ENCODE measurements at regions not wholly inside any gene's neighbourhood (a gene's known extent, or its start where the extent isn't known, plus 50 kb on each side); places are given as distances from the start of the nearest gene placed in this dataset.

DNA sequence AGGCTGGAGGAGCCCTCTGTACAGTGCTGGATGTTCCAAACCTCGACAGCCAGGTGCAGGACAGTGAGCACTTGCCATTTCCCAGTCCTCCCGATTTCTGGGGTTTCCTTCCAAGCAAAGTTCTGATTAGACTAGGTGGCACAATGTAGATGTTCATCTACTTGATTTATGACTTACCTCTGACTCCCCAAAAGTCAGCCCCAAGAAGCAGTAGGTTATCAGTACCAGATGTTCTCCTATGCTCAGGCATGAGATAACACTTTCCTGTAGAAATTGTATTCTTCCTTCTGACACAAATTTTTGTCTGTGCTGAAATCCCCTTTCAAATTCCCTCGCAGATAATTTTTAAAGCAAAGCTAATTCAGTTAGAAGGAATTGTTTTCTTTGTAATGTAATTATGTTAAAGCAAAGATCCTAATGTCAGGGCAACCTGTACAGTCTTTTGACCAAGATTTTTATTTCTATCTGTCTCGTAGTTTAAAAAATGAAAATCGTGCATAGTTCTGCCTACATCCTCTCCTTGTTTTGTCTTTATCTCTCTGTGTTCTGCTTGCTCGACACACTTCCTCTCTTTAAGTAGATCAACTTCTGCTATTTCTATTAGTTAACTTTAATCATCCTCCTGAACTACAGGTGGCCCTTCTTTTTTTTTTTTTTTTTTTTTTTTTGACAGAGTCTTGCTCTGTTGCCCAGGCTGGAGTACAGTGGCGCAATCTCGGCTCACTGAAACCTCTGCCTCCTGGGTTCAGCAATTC lies 102.4 kb upstream of the PJA2 start:
- no peak overlapping the region for H3K4me3 Mint-ChIP-seq
- no peaks in the 10 kb centered on the region for H3K36me3 Mint-ChIP-seq (ENCODE audit: low read depth)
- H3K4me1 Mint-ChIP-seq (ENCODE audit: low read depth), result no peaks in the 10 kb centered on the region
- no peaks in the 10 kb centered on the region for H3K9me3 Mint-ChIP-seq
- H3K27ac Mint-ChIP-seq, result no peak overlapping the region
- intact Hi-C loops (cut with micrococcal nuclease), result no loop called here
- no peaks in the 10 kb centered on the region for H3K27me3 Mint-ChIP-seq (ENCODE audit: insufficient read depth)
- no peak for DNase-seq (ENCODE audit: low spot score)

DNA sequence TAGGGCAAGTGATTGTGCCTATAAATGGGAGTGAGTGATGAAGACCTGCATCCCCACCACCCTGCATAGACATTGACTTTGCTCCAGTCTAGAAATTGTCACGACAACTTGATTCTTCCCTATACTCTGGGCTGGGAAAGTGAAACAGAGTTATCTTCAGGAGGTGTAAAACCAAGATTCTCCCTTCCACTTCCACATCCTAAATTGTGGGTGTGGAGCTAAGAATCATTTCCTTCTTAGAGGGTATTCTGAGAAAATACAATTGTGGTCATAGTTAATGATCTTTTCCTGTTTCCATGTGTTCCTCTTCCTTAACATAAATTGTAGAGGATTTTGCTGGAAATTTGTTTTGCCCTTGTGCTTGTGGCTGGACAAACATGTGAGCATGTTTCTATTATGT lies 96.8 kb upstream of the PJA2 start:
- H3K36me3 Mint-ChIP-seq (ENCODE audit: low read depth), result no peaks in the 10 kb centered on the region
- no peaks in the 10 kb centered on the region for H3K9me3 Mint-ChIP-seq
- intact Hi-C loops (cut with micrococcal nuclease), result no loop called here
- DNase-seq (ENCODE audit: low spot score), result no peak
- H3K4me3 Mint-ChIP-seq, result no peak overlapping the region
- no peak overlapping the region for H3K27ac Mint-ChIP-seq
- no peaks in the 10 kb centered on the region for H3K27me3 Mint-ChIP-seq (ENCODE audit: insufficient read depth)
- no peaks in the 10 kb centered on the region for H3K4me1 Mint-ChIP-seq (ENCODE audit: low read depth)

DNA sequence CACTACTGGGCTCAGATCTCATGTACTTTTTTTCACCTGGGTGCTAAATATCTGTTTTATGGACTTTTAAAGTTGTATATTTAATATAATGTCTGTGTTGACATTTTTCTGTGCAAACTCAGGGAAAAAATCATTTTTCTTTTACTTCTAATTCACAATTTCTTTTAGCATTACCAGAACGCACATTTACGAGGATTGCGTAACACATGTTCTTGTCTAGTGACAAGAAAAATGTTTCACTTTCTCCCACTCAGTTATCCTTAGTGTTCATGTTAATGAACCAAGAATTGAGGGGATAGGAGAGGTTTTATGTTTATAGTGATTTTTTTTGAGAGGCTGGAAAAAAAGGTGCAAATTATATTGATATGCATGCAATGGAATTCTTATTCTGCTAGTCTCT lies 86.3 kb upstream of the PJA2 start:
- Mint-ChIP-seq H3K4me3 (no peak overlapping the region), H3K9me3 (no peaks in the 10 kb centered on the region), H3K27ac (no peak overlapping the region), H3K4me1 (ENCODE audit: low read depth) (no peaks in the 10 kb centered on the region), H3K27me3 (ENCODE audit: insufficient read depth) (peaks cover 7% of the 10 kb centered on the region), H3K36me3 (ENCODE audit: low read depth) (no peaks in the 10 kb centered on the region)
- DNase-seq (ENCODE audit: low spot score), result no peak
- intact Hi-C loops (cut with micrococcal nuclease), result no loop called here

DNA sequence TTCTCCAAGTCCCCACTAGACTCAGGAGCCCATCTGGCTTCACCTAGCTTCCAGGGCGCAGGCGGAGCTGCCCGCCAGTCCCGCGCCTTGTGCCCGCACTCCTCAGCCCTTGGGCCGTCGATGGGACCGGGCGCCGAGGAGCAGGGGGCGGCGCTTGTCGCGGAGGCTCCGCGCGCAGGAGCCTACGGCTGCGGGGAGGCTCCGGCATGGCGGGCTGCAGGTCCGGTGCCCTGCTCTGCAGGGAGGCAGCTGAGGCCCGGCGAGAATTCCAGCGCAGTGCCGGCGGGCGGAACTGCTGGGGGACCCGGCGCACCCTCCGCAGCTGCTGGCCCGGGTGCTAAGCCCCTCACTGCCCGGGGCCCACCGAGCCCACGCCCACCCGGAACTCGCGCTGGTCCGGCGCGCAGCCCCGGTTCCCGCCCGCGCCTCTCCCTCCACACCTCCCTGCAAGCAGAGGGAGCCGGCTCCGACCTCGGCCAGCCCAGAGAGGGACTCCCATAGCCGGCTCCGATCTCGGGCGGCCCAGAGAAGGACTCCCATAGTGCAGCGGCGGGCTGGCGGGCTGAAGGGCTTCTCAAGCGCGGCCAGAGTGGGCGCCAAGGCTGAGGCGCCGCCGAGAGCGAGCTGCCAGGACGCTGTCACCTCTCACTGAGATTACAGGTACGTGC lies 78.1 kb upstream of the PJA2 start:
- no peaks in the 10 kb centered on the region for H3K4me1 Mint-ChIP-seq (ENCODE audit: low read depth)
- no peaks in the 10 kb centered on the region for H3K36me3 Mint-ChIP-seq (ENCODE audit: low read depth)
- peaks cover 12% of the 10 kb centered on the region for H3K27me3 Mint-ChIP-seq (ENCODE audit: insufficient read depth)
- H3K9me3 Mint-ChIP-seq, result no peaks in the 10 kb centered on the region
- DNase-seq (ENCODE audit: low spot score), result no peak
- no peak overlapping the region for H3K27ac Mint-ChIP-seq
- H3K4me3 Mint-ChIP-seq, result no peak overlapping the region
- intact Hi-C loops (cut with micrococcal nuclease), result no loop called here

DNA sequence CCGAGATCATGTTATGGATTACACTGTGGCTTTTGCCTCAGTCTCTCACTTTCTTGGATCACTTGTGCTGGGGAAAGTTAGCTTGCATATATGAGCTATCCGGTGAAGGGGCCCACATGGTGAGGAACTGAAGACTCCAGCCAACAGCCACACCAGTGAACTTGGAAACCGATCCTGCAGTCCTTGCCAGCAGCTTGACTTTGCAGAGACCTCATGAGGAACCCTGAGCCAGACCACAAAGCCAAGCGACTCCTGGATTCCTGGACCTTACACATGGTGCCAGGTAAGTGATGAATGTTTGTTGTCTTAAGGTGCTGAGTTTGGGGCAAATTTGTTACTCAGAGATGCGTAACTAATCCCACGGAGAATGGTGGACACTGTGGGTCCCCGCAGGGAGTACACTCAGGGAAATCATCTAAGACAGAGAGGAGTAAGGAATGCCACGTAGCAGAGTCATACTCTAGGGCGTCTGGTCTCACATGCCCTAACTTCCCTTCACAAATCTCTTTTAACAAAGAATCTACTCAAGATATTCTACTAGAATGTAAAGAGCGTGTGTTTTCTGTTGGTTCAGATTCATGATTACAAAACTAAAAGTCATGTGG lies 76.5 kb upstream of the PJA2 start:
- H3K4me3 Mint-ChIP-seq, result no peak overlapping the region
- no peak for DNase-seq (ENCODE audit: low spot score)
- no peaks in the 10 kb centered on the region for H3K9me3 Mint-ChIP-seq
- no peak overlapping the region for H3K27ac Mint-ChIP-seq
- no peaks in the 10 kb centered on the region for H3K4me1 Mint-ChIP-seq (ENCODE audit: low read depth)
- peaks cover 12% of the 10 kb centered on the region for H3K27me3 Mint-ChIP-seq (ENCODE audit: insufficient read depth)
- intact Hi-C loops (cut with micrococcal nuclease), result no loop called here
- H3K36me3 Mint-ChIP-seq (ENCODE audit: low read depth), result no peaks in the 10 kb centered on the region

GRCh38 chr5:109485030-109485429 lies 75.3 kb upstream of the PJA2 start:
- no peak for DNase-seq (ENCODE audit: low spot score)
- Mint-ChIP-seq H3K27me3 (ENCODE audit: insufficient read depth) (peaks cover 7% of the 10 kb centered on the region), H3K27ac (no peak overlapping the region), H3K4me1 (ENCODE audit: low read depth) (no peaks in the 10 kb centered on the region), H3K9me3 (no peaks in the 10 kb centered on the region), H3K36me3 (ENCODE audit: low read depth) (no peaks in the 10 kb centered on the region), H3K4me3 (no peak overlapping the region)
- intact Hi-C loops (cut with micrococcal nuclease), result no loop called here

DNA sequence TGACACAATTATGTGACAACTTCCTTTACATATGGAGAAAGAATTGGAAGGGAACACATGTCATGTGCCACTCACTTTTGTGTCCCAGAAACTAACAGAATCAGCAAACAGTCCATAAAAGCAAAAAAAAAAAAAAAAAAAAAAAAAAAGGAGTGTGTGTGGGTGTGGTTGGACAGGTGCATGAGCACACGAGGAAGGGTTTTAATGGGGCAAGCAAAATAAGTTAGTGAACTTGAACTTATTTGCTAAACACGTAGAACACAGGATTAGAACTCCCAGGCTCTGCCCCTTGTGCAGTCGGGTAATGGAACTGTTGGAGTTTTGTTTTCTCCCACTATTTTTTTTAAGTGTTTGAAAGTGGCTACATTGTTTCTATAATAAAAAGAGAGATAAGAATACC lies 74.8 kb upstream of the PJA2 start:
- no peak for DNase-seq (ENCODE audit: low spot score)
- no peaks in the 10 kb centered on the region for H3K9me3 Mint-ChIP-seq
- intact Hi-C loops (cut with micrococcal nuclease), result no loop called here
- H3K4me3 Mint-ChIP-seq, result no peak overlapping the region
- H3K36me3 Mint-ChIP-seq (ENCODE audit: low read depth), result no peaks in the 10 kb centered on the region
- no peak overlapping the region for H3K27ac Mint-ChIP-seq
- no peaks in the 10 kb centered on the region for H3K4me1 Mint-ChIP-seq (ENCODE audit: low read depth)
- peaks cover 4% of the 10 kb centered on the region for H3K27me3 Mint-ChIP-seq (ENCODE audit: insufficient read depth)

- Mint-ChIP-seq H3K27ac (no peak overlapping the region), H3K9me3 (no peaks in the 10 kb centered on the region), H3K4me1 (ENCODE audit: low read depth) (no peaks in the 10 kb centered on the region), H3K27me3 (ENCODE audit: insufficient read depth) (peaks cover 4% of the 10 kb centered on the region), H3K36me3 (ENCODE audit: low read depth) (no peaks in the 10 kb centered on the region), H3K4me3 (no peak overlapping the region)
- intact Hi-C loops (cut with micrococcal nuclease), result no loop called here
- DNase-seq (ENCODE audit: low spot score), result no peak
Measured at GRCh38 chr5:109483395-109483971, 73.7 kb upstream of the PJA2 start.

- Mint-ChIP-seq H3K9me3 (no peaks in the 10 kb centered on the region), H3K27me3 (ENCODE audit: insufficient read depth) (peaks cover 3% of the 10 kb centered on the region), H3K27ac (no peak overlapping the region), H3K36me3 (ENCODE audit: low read depth) (no peaks in the 10 kb centered on the region), H3K4me1 (ENCODE audit: low read depth) (no peaks in the 10 kb centered on the region), H3K4me3 (no peak overlapping the region)
- intact Hi-C loops (cut with micrococcal nuclease), result no loop called here
- no peak for DNase-seq (ENCODE audit: low spot score)
Measured at GRCh38 chr5:109482748-109483147, 73.0 kb upstream of the PJA2 start.

DNA sequence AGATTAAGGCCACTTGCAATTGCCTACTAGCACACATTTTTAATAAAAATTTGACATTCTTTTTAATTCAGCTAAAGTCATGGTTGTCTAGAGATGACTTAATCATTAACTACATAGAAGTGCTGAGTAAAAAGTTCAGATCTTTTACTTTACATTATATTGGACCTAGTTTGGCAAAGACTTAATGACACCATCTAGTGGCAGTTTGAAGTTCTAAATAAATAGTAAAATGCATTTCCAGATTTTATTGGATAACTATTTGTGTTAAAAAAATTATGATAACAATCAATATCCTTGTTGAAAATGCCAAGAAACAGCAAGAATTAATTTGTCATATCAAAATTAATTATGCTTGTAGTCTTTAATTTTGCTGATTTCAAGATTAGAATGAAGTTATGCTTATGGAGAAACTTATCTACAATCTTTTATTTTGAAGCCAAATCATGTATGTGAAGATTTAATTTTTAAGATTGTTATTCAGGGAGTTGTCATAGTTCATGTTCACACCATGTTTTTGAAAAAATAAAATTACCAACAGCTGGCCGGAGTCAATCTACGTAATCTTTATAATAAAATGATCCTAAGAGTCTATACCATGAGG lies 69.6 kb upstream of the PJA2 start:
- H3K4me1 Mint-ChIP-seq (ENCODE audit: low read depth), result no peaks in the 10 kb centered on the region
- DNase-seq (ENCODE audit: low spot score), result no peak
- intact Hi-C loops (cut with micrococcal nuclease), result loop anchor here (1.0 to 5.0 kb wide), 3 partner anchors 798 to 957 kb away; no protein-coding TSS in a partner anchor
- H3K27ac Mint-ChIP-seq, result no peak overlapping the region
- no peaks in the 10 kb centered on the region for H3K9me3 Mint-ChIP-seq
- no peak overlapping the region for H3K4me3 Mint-ChIP-seq
- no peaks in the 10 kb centered on the region for H3K36me3 Mint-ChIP-seq (ENCODE audit: low read depth)
- peaks cover 2% of the 10 kb centered on the region for H3K27me3 Mint-ChIP-seq (ENCODE audit: insufficient read depth)

DNA sequence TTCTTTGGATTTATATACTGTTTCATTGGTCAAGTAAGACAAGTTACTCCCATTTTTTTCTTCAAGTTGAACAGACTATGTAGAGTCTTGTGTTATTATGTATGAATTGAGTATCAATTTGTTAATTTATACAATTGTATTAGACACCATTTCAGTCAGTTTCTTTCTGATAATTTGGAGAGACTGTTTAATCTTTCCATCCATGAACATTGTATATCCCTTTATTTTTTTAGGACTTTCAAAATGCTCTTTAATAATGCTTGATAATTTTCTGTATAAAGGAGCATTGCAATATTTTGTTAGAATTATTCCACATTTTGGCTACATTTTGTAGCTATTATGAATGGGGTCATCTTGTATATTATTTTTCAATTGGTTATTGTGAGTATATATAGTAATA lies 69.1 kb upstream of the PJA2 start:
- H3K4me3 Mint-ChIP-seq, result no peak overlapping the region
- H3K27me3 Mint-ChIP-seq (ENCODE audit: insufficient read depth), result peaks cover 3% of the 10 kb centered on the region
- H3K4me1 Mint-ChIP-seq (ENCODE audit: low read depth), result no peaks in the 10 kb centered on the region
- intact Hi-C loops (cut with micrococcal nuclease), result loop anchor here (1.0 to 5.0 kb wide), 3 partner anchors 798 to 957 kb away; no protein-coding TSS in a partner anchor
- DNase-seq (ENCODE audit: low spot score), result no peak
- H3K27ac Mint-ChIP-seq, result no peak overlapping the region
- H3K9me3 Mint-ChIP-seq, result no peaks in the 10 kb centered on the region
- H3K36me3 Mint-ChIP-seq (ENCODE audit: low read depth), result no peaks in the 10 kb centered on the region

DNA sequence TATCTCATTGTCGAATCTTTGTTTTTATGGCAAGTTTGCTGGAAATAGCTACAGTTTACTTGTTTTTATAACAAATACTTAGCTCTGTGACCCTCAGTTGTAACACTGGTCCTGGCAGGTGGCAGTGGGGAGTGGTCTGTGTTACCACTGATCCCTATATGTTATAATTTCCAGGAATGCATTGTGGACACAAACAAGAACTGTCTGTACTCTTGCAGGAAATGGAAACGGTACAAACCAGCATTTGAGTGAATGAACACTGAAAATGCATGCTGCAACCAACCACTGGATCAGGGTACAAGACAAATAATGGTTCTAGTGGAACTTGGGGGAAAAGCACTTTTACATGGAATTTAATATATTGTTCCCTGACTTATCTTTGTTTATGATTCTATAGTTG lies 66.5 kb upstream of the PJA2 start:
- H3K4me1 Mint-ChIP-seq (ENCODE audit: low read depth), result no peaks in the 10 kb centered on the region
- H3K27me3 Mint-ChIP-seq (ENCODE audit: insufficient read depth), result peaks cover 5% of the 10 kb centered on the region
- intact Hi-C loops (cut with micrococcal nuclease), result loop anchor here (5.0 kb wide), 1 partner anchor 954 kb away; no protein-coding TSS in a partner anchor
- H3K27ac Mint-ChIP-seq, result no peak overlapping the region
- DNase-seq (ENCODE audit: low spot score), result no peak
- H3K9me3 Mint-ChIP-seq, result no peaks in the 10 kb centered on the region
- no peaks in the 10 kb centered on the region for H3K36me3 Mint-ChIP-seq (ENCODE audit: low read depth)
- no peak overlapping the region for H3K4me3 Mint-ChIP-seq

Data from activated T-helper 1 cell treated with anti-CD3 and anti-CD28 coated beads, Interleukin-12 subunit alpha, Interleukin-12 subunit beta, Interleukin-2, Interleukin-4 antibody, amounts not matched to agents 30 ng/mL and 10 ng/mL and 1 ng/mL, durations not matched to agents 14 hours and 24 hours and 36 hours (primary cell).